ENCODE measurements at regions not wholly inside any gene's neighbourhood (a gene's known extent, or its start where the extent isn't known, plus 50 kb on each side); places are given as distances from the start of the nearest gene placed in this dataset.

GRCh38 chr3:18645619-18646018 lies 220.5 kb upstream of the SATB1 start:
- H2AK5ac ChIP-seq (ENCODE audit: insufficient read length, low read length) = no peak overlapping the region
- no peak overlapping the region for H3K27ac ChIP-seq (ENCODE audit: insufficient read length, low read depth, low read length)
- no CpG with 5 or more reads among the region's 2 CpGs for WGBS (ENCODE audit: extremely low coverage, insufficient read length, low lambda C conversion rate)
- no peak for TF ChIP-seq CTCF (conservative IDR thresholded peaks at IDR 0.05)
- no peak overlapping the region for H4K8ac ChIP-seq (replicated peaks; ENCODE audit: insufficient read length, low read depth, low read length)
- no peak for DNase-seq
- H2BK20ac ChIP-seq (ENCODE audit: low read depth, low read length, poor library complexity, severe bottlenecking) = no peak overlapping the region
- no peaks in the 10 kb centered on the region for H3K4me1 Mint-ChIP-seq
- H2BK120ac ChIP-seq (ENCODE audit: low read depth, low read length, poor library complexity, severe bottlenecking) = no peak overlapping the region
- no peaks in the 10 kb centered on the region for H3K9me3 ChIP-seq (ENCODE audit: control insufficient read depth, low read depth, low read length)
- no peak overlapping the region for H3K14ac ChIP-seq (ENCODE audit: insufficient read depth, low read length)
- no peak overlapping the region for H3K9ac ChIP-seq (ENCODE audit: extremely low read depth, insufficient read length, low read length)
- H3K27me3 Mint-ChIP-seq (ENCODE audit: low read depth) = no peaks in the 10 kb centered on the region
- H3K79me2 ChIP-seq (ENCODE audit: insufficient read depth, low read length) = no peaks in the 10 kb centered on the region
- no peak overlapping the region for H2BK5ac ChIP-seq (ENCODE audit: insufficient read length, low read length)
- H3K27me3 ChIP-seq (ENCODE audit: insufficient read depth, low read length) = no peaks in the 10 kb centered on the region
- no peaks in the 10 kb centered on the region for H3K79me1 ChIP-seq (ENCODE audit: insufficient read depth, low read depth, low read length, poor library complexity, severe bottlenecking)
- H3K27ac Mint-ChIP-seq = no peak overlapping the region
- H3T11ph ChIP-seq (ENCODE audit: low read length) = no peak overlapping the region
- H3K4me1 ChIP-seq (ENCODE audit: insufficient read depth, low read length) = no peaks in the 10 kb centered on the region; the same call in 1 of the 2 replicates
- H2AFZ ChIP-seq (ENCODE audit: low read length) = no peak overlapping the region
- no peak overlapping the region for H3K4ac ChIP-seq (ENCODE audit: low read depth, low read length)
- no peak overlapping the region for H3K56ac ChIP-seq (ENCODE audit: insufficient read length, low read depth, low read length)
- H3K9me3 Mint-ChIP-seq = no peaks in the 10 kb centered on the region
- H3K4me2 ChIP-seq (ENCODE audit: insufficient read depth, insufficient read length, low read length) = no peak overlapping the region
- H4K91ac ChIP-seq (ENCODE audit: insufficient read length, low read depth, low read length) = no peak overlapping the region
- no peaks in the 10 kb centered on the region for H4K20me1 ChIP-seq (ENCODE audit: control insufficient read depth, insufficient read depth, insufficient read length)
- H2BK15ac ChIP-seq (ENCODE audit: low read depth, low read length) = no peak overlapping the region
- H3K23me2 ChIP-seq (ENCODE audit: insufficient read length, low read depth, low read length, poor library complexity, severe bottlenecking) = no peaks in the 10 kb centered on the region
- no peaks in the 10 kb centered on the region for H3K36me3 Mint-ChIP-seq (ENCODE audit: insufficient read depth in 1 of 3, low read depth in 3 of 3)
- H3K4me3 Mint-ChIP-seq = no peak overlapping the region
- no peak overlapping the region for H2BK12ac ChIP-seq (ENCODE audit: insufficient read length, low read depth, low read length)
- H4K5ac ChIP-seq (ENCODE audit: insufficient read length, low read depth, low read length) = no peak overlapping the region
- no peak overlapping the region for H3K18ac ChIP-seq (ENCODE audit: insufficient read length, low read depth, low read length)
- H3K23ac ChIP-seq (ENCODE audit: insufficient read length, low read depth, low read length) = no peak overlapping the region
